Endothelial cell of hepatic sinusoid (primary cell): ENCODE measurements at regions not wholly inside any gene's neighbourhood (a gene's known extent, or its start where the extent isn't known, plus 50 kb on each side); places are given as distances from the start of the nearest gene placed in this dataset.

Experiments used
- in situ Hi-C: cut with HindIII; loops from 2 replicates; pipeline ENCODE4 v1.10.0; 2017; ENCODE audit warnings: low sequenced_read_pairs

- in situ Hi-C loops, result no loop called here
Observed at GRCh38 chr4:179867300-179867878, 2375.8 kb upstream of the TENM3 start.

- in situ Hi-C loops, result no loop called here
Observed at GRCh38 chr4:179871726-179872125, 2371.5 kb upstream of the TENM3 start.

GRCh38 chr4:179872755-179873154 is 2370.4 kb upstream of the TENM3 start:
- in situ Hi-C loops, result no loop called here

GRCh38 chr4:179880756-179881155 is 2362.4 kb upstream of the TENM3 start:
- in situ Hi-C loops, result no loop called here

GRCh38 chr4:179894066-179894778 is 2349.0 kb upstream of the TENM3 start:
- in situ Hi-C loops, result no loop called here

- in situ Hi-C loops, result no loop called here
Observed at GRCh38 chr4:179919587-179919986, 2323.6 kb upstream of the TENM3 start.

- in situ Hi-C loops, result no loop called here
Observed at GRCh38 chr4:179927473-179927872, 2315.7 kb upstream of the TENM3 start.

- in situ Hi-C loops, result no loop called here
Observed at GRCh38 chr4:179941911-179942310, 2301.3 kb upstream of the TENM3 start.

GRCh38 chr4:179976777-179977176 is 2266.4 kb upstream of the TENM3 start:
- in situ Hi-C loops, result no loop called here

GRCh38 chr4:179977378-179977777 is 2265.8 kb upstream of the TENM3 start:
- in situ Hi-C loops, result no loop called here

- in situ Hi-C loops, result loop anchor here (5.0 kb wide), 1 partner anchor 34 kb away; no protein-coding TSS in a partner anchor
Observed at GRCh38 chr4:179981161-179981560, 2262.0 kb upstream of the TENM3 start.

- in situ Hi-C loops, result no loop called here
Observed at GRCh38 chr4:179989975-179990374, 2253.2 kb upstream of the TENM3 start.

GRCh38 chr4:180009316-180009715 is 2233.9 kb upstream of the TENM3 start:
- in situ Hi-C loops, result no loop called here

- in situ Hi-C loops, result no loop called here
Observed at GRCh38 chr4:180028682-180029081, 2214.5 kb upstream of the TENM3 start.

GRCh38 chr4:180031330-180031729 is 2211.9 kb upstream of the TENM3 start:
- in situ Hi-C loops, result no loop called here

GRCh38 chr4:180041576-180041975 is 2201.6 kb upstream of the TENM3 start:
- in situ Hi-C loops, result no loop called here

GRCh38 chr4:180052629-180053028 is 2190.6 kb upstream of the TENM3 start:
- in situ Hi-C loops, result no loop called here

GRCh38 chr4:180054291-180054690 is 2188.9 kb upstream of the TENM3 start:
- in situ Hi-C loops, result no loop called here

GRCh38 chr4:180057299-180057721 is 2185.9 kb upstream of the TENM3 start:
- in situ Hi-C loops, result no loop called here

- in situ Hi-C loops, result no loop called here
Observed at GRCh38 chr4:180057891-180058671, 2185.1 kb upstream of the TENM3 start.

GRCh38 chr4:180058691-180059215 is 2184.4 kb upstream of the TENM3 start:
- in situ Hi-C loops, result no loop called here
